LNCaP clone FGC (cell line): ENCODE measurements at regions not wholly inside any gene's neighbourhood (a gene's known extent, or its start where the extent isn't known, plus 50 kb on each side); places are given as distances from the start of the nearest gene placed in this dataset.

Experiments
- DNase-seq: peaks from one replicate; pipeline ENCODE4 v3.0.0-alpha.2; 2011; ENCODE audit warnings: low read depth
- H3K4me3 ChIP-seq: 2 replicates; pipeline ENCODE4 v1.5.1; 2011; ENCODE audit warnings: mild to moderate bottlenecking, low read depth, low read length, control low read depth
- TF ChIP-seq, protein P1 (sequence below): IDR thresholded peaks from 2 replicates; pipeline ENCODE4 v1.5.1; 2012; ENCODE audit warnings: mild to moderate bottlenecking; ENCODE audit not compliant: control insufficient read depth, insufficient read depth; ENCODE audit errors: extremely low read depth

DNA sequence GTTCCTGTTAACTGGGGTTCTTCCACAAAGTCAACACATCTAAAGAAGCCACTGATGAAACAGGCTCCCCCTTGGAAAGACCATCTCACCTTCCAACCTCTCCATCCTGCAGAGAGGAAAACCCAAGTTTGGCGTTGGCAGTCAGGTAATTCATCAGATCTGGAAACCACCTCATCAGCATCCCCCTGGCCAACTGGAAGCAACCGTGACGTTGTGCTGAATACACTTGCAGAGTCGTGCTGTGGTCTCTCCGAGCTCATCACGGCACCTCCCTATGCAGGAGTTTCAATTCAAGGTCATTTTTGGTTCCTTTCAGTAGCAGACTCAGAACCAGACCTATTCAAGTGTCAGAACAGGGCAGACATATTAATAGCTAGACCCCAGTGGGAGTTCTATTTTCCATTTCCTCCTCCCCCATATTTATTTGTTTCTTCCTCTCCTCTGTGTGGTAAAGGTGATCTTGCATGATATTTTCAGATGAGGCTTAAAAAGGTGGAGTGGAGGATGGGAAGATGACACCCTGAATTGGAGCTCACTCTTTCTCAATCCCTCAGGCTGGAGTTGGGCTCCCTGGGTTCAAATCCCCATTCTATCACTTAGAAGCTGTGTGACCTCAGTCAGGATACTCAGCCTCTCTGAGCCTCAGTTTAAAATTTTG is 149.1 kb upstream of the ADO start:
- TF ChIP-seq, protein P1, sequence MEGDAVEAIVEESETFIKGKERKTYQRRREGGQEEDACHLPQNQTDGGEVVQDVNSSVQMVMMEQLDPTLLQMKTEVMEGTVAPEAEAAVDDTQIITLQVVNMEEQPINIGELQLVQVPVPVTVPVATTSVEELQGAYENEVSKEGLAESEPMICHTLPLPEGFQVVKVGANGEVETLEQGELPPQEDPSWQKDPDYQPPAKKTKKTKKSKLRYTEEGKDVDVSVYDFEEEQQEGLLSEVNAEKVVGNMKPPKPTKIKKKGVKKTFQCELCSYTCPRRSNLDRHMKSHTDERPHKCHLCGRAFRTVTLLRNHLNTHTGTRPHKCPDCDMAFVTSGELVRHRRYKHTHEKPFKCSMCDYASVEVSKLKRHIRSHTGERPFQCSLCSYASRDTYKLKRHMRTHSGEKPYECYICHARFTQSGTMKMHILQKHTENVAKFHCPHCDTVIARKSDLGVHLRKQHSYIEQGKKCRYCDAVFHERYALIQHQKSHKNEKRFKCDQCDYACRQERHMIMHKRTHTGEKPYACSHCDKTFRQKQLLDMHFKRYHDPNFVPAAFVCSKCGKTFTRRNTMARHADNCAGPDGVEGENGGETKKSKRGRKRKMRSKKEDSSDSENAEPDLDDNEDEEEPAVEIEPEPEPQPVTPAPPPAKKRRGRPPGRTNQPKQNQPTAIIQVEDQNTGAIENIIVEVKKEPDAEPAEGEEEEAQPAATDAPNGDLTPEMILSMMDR: no peak
- no peak for DNase-seq

DNA sequence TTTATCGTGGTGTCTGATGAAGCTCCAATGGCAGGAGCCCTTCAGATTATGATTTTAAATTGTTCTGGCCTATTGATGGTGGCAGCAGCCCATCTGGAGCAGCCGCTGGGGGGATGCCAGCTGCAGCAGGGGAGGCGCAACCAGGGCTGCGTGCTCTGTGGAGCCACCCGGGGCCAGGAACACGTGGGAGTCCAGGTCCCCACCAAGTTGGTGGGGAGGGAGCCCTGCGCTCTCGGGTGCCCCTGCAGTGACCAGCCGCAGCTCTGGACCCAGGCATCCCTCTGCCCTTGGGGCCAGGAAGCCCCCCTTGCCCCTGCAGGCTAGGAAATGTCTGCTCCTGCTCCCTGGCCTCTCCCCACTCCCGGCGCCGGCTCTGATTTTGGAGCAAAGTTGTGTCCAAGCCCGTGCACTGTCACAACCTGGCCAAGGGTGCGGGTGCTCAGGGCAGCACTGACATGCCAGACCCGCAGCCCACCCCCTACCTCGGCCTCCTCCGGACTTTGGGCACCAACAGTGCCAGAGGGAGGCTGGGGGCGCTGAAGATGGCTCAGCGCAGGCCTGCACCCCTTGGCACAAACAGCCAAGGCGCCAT is 147.2 kb upstream of the ADO start:
- H3K4me3 ChIP-seq: no peak overlapping the region
- DNase-seq: no peak
- TF ChIP-seq, protein P1: no peak

More for the DNA sequence above, 149.1 kb upstream of the ADO start:
- no peak overlapping the region for H3K4me3 ChIP-seq

DNA sequence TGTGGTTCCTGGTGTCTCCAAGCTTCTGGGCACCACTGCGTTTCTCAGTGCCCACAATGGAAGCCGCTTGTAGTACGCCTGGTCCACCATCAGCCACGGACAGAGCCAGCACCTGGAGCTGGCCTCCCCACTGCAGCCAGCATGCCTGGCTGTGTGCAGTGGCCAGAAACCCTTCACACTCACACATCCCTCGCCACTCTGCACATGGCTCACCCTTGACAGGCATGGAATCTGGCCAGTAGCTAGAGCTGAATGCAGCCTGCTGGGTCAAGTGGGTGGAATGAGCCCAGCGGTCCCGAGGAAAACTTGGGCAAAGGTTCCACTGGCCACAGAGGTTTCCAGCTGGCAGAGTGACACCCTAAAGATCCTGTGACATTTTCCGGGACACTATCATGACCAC is 146.0 kb upstream of the ADO start:
- TF ChIP-seq, protein P1: no peak
- DNase-seq: no peak
- H3K4me3 ChIP-seq: no peak overlapping the region

- no peak for DNase-seq
- H3K4me3 ChIP-seq: no peak overlapping the region
- TF ChIP-seq, protein P1: no peak
Observed at GRCh38 chr10:62661143-62661542, 143.4 kb upstream of the ADO start.

DNA sequence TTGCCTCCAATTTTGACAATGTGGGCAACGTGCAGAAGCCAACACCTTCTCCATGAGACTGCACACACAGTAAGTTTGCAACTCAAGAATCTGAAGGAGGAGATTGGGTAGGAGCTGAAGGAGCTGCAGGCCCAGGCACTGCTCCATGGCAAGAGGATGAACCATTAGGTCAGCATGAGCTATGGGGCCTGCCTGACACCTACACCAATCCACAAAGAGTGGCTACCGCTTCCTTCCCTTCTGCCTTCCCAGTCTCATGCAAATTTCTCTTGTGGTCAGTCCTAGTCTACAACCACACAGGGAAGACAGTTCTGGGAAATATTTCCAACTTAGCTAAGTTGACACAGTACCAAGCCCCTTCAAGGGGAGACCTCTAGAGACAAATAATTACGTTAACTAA is 142.0 kb upstream of the ADO start:
- TF ChIP-seq, protein P1: no peak
- no peak for DNase-seq
- no peak overlapping the region for H3K4me3 ChIP-seq

DNA sequence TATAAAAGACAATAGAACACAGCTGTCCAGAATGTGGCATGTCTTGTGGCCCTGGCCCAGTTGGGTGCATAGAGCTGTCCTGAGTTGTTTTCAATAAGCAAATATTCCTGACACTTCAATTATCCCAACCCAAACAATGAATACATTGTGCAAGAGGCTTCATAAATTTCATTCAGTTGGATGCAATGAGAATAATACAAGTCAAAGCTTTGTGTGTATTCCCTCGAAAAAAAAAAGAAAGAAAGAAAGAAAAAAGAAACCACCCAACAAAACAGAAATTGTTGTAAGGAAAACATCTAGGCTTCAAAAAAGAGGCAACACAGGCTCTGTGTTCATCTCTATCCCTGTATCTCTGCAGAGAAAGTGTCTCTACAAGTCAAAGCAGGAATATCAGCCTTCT is 138.7 kb upstream of the ADO start:
- H3K4me3 ChIP-seq: no peak overlapping the region
- TF ChIP-seq, protein P1: no peak

GRCh38 chr10:62666275-62666674 is 138.2 kb upstream of the ADO start:
- no peak for DNase-seq
- no peak overlapping the region for H3K4me3 ChIP-seq
- TF ChIP-seq, protein P1: no peak

More for the DNA sequence above, 138.7 kb upstream of the ADO start:
- DNase-seq: no peak
